Tibial nerve (tissue), 4 donors: ENCODE measurements at regions not wholly inside any gene's neighbourhood (a gene's known extent, or its start where the extent isn't known, plus 50 kb on each side); places are given as distances from the start of the nearest gene placed in this dataset.

Source experiments
- CTCF ChIP-seq, 5 experiments: fragments of 200-600 bp in 3 of 5; fragments of 450-650 bp in 2 of 5; sonication (generic) in 3 of 5; IDR thresholded peaks; one replicate each; pipeline ENCODE4 v1.5.1; 2016 to 2019; ENCODE audit warnings: antibody characterized with exemption in 5 of 5, mild to moderate bottlenecking in 3 of 5, moderate library complexity in 2 of 5
- EP300 ChIP-seq, 2 donors: sonication (generic); formaldehyde crosslinking; IDR thresholded peaks; one replicate each; pipeline ENCODE4 v1.6.1; 2017; ENCODE audit warnings: antibody characterized with exemption in 2 of 2, mild to moderate bottlenecking in 1 of 2
- POLR2A ChIP-seq, 2 donors: fragments of 450-650 bp; IDR thresholded peaks; one replicate each; pipeline ENCODE4 v1.6.1; 2017; ENCODE audit warnings: antibody characterized with exemption in 2 of 2, mild to moderate bottlenecking in 2 of 2, moderate library complexity in 2 of 2

- TF ChIP-seq POLR2A (IDR thresholded peaks at IDR 0.05) (no peak), CTCF (IDR thresholded peaks at IDR 0.05) (no peak), EP300 (IDR thresholded peaks at IDR 0.05) (no peak)
Observed at GRCh38 chr4:180391613-180392012, 1851.6 kb upstream of the TENM3 start.
